Posterior cingulate gyrus (tissue), 11 donors: ENCODE measurements at regions not wholly inside any gene's neighbourhood (a gene's known extent, or its start where the extent isn't known, plus 50 kb on each side); places are given as distances from the start of the nearest gene placed in this dataset.
"Not testable (repeated sequence)": the region's sequence is repeated elsewhere in the genome, so short reads cannot be mapped to it uniquely, and the experiment has no call there.

ENCODE experiments used
- DNase-seq, 10 donors: peaks; one replicate each; pipeline versions ENCODE4 v3.0.0 to v3.0.0-alpha.2; 2020 to 2021; ENCODE audit warnings: mixed read lengths in 3 of 10
- intact Hi-C: fragments of 100-400 bp; cut with DNase I; formaldehyde crosslinking; loops from one replicate; pipeline ENCODE4 v1.15.1; 2023

GRCh38 chr10:18735711-18736110, 76.5 kb downstream of the ARL5B start:
- no peak for DNase-seq
- intact Hi-C loops: no loop called here

GRCh38 chr10:18737236-18737635, 78.0 kb downstream of the ARL5B start:
- DNase-seq: no peak

GRCh38 chr10:18737841-18738240, 78.6 kb downstream of the ARL5B start:
- DNase-seq: no peak
- intact Hi-C loops: no loop called here

More at GRCh38 chr10:18737236-18737635, 78.0 kb downstream of the ARL5B start:
- intact Hi-C loops: no loop called here

GRCh38 chr10:18738835-18739234, 79.6 kb downstream of the ARL5B start:
- DNase-seq: no peak
- intact Hi-C loops: no loop called here

GRCh38 chr10:18743926-18744325, 84.7 kb downstream of the ARL5B start:
- intact Hi-C loops: no loop called here
- no peak for DNase-seq

- intact Hi-C loops: no loop called here
- DNase-seq: no peak
Measured at GRCh38 chr10:18753312-18753895, 94.2 kb downstream of the ARL5B start.

GRCh38 chr10:18759575-18759974, 100.3 kb downstream of the ARL5B start:
- intact Hi-C loops: no loop called here

GRCh38 chr10:18760836-18761235, 101.6 kb downstream of the ARL5B start:
- intact Hi-C loops: no loop called here
- no peak for DNase-seq

More at GRCh38 chr10:18759575-18759974, 100.3 kb downstream of the ARL5B start:
- DNase-seq: no peak

GRCh38 chr10:18767981-18768380, 108.8 kb downstream of the ARL5B start:
- intact Hi-C loops: no loop called here
- no peak for DNase-seq

GRCh38 chr10:18773180-18773579, 113.9 kb downstream of the ARL5B start:
- no peak for DNase-seq
- intact Hi-C loops: no loop called here

- no peak for DNase-seq
- intact Hi-C loops: no loop called here
Measured at GRCh38 chr10:18777258-18777657, 118.0 kb downstream of the ARL5B start.

- no peak for DNase-seq
- intact Hi-C loops: no loop called here
Measured at GRCh38 chr10:18786478-18786877, 127.2 kb downstream of the ARL5B start.

GRCh38 chr10:18793951-18794350, 134.7 kb downstream of the ARL5B start:
- DNase-seq: no peak
- intact Hi-C loops: no loop called here

- intact Hi-C loops: no loop called here
- DNase-seq: peak in 2 of 10 donors; percentile 59 to 78
Measured at GRCh38 chr10:18795549-18795948, 136.3 kb downstream of the ARL5B start.

- intact Hi-C loops: no loop called here
- no peak for DNase-seq
Measured at GRCh38 chr10:18797286-18797685, 138.1 kb downstream of the ARL5B start.

- intact Hi-C loops: no loop called here
- DNase-seq: no peak
Measured at GRCh38 chr10:18822156-18822555, 162.9 kb downstream of the ARL5B start.

GRCh38 chr10:18829259-18829658, 170.0 kb downstream of the ARL5B start:
- intact Hi-C loops: no loop called here
- DNase-seq: no peak

GRCh38 chr10:18830277-18830676, 171.0 kb downstream of the ARL5B start:
- DNase-seq: no peak
- intact Hi-C loops: no loop called here

GRCh38 chr10:18856623-18857022, 192.0 kb upstream of the MALRD1 start:
- intact Hi-C loops, DNase-seq: not testable (repeated sequence)

- DNase-seq: no peak
- intact Hi-C loops: no loop called here
Measured at GRCh38 chr10:18859659-18860058, 188.9 kb upstream of the MALRD1 start.

GRCh38 chr10:18860186-18860585, 188.4 kb upstream of the MALRD1 start:
- intact Hi-C loops: no loop called here
- DNase-seq: no peak

- no peak for DNase-seq
- intact Hi-C loops: no loop called here
Measured at GRCh38 chr10:18860631-18861240, 187.9 kb upstream of the MALRD1 start.

- no peak for DNase-seq
- intact Hi-C loops: no loop called here
Measured at GRCh38 chr10:18861382-18861781, 187.2 kb upstream of the MALRD1 start.
